RWPE2 (cell line): ENCODE measurements at regions not wholly inside any gene's neighbourhood (a gene's known extent, or its start where the extent isn't known, plus 50 kb on each side); places are given as distances from the start of the nearest gene placed in this dataset.

Experiments
- ATAC-seq: fragments of 200-7000 bp; cut with Tn5 transposase; 3 replicates; pipeline ENCODE4 v1.9.1; 2021; ENCODE audit warnings: low read depth
- DNase-seq: peaks from one replicate; pipeline ENCODE4 v3.0.0-alpha.2; 2020; ENCODE audit warnings: low spot score
- H3K27ac ChIP-seq: fragments of 450-650 bp; 2 replicates; pipeline ENCODE4 v1.5.1; 2017; ENCODE audit warnings: mild to moderate bottlenecking; ENCODE audit not compliant: poor library complexity, severe bottlenecking
- H3K27me3 ChIP-seq: fragments of 250-450 bp; sonication (Bioruptor Pico); 2 replicates; pipeline ENCODE4 v1.5.1; 2021; ENCODE audit warnings: mild to moderate bottlenecking, moderate library complexity; ENCODE audit not compliant: insufficient read depth, poor library complexity, severe bottlenecking
- H3K36me3 ChIP-seq: fragments of 250-450 bp; sonication (Bioruptor Pico); 2 replicates; pipeline ENCODE4 v1.5.1; 2020; ENCODE audit warnings: low read depth, mild to moderate bottlenecking, moderate library complexity
- H3K4me1 ChIP-seq: fragments of 250-450 bp; sonication (Bioruptor Pico); 2 replicates; pipeline ENCODE4 v1.5.1; 2021; ENCODE audit warnings: mild to moderate bottlenecking, moderate library complexity; ENCODE audit not compliant: insufficient read depth, poor library complexity, severe bottlenecking
- H3K4me3 ChIP-seq: fragments of 250-450 bp; sonication (Bioruptor Pico); 2 replicates; pipeline ENCODE4 v1.5.1; 2021; ENCODE audit warnings: mild to moderate bottlenecking, moderate library complexity; ENCODE audit not compliant: severe bottlenecking
- H3K9me3 ChIP-seq: fragments of 250-450 bp; sonication (Bioruptor Pico); 2 replicates; pipeline ENCODE4 v1.5.1; 2021; ENCODE audit warnings: mild to moderate bottlenecking, moderate library complexity; ENCODE audit not compliant: severe bottlenecking
- TF ChIP-seq, protein P1 (sequence below): fragments of 450-650 bp; IDR thresholded peaks from one replicate; pipeline ENCODE4 v1.5.1; 2017; ENCODE audit warnings: mild to moderate bottlenecking, moderate library complexity; ENCODE audit not compliant: poor library complexity, severe bottlenecking

DNA sequence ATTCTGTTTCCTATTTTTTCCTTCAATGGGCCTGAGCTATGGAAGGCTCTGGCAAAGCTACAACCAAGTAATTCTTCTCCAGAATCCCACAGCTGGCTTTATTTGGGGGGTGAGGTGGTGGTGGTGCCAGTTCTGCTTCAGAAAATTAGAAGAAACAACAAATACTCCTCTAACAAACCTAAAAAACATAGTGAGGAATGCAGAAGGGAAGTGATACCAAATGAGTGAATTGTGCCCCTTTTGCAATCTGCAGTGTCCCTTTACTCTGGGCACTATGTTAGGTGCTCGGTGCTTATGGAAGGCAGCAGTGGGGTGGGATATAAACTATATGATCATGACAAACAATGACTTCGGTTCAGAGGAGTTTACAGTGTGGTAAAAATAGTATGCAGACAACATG lies 90.4 kb upstream of the ROPN1 start:
- TF ChIP-seq, protein P1, sequence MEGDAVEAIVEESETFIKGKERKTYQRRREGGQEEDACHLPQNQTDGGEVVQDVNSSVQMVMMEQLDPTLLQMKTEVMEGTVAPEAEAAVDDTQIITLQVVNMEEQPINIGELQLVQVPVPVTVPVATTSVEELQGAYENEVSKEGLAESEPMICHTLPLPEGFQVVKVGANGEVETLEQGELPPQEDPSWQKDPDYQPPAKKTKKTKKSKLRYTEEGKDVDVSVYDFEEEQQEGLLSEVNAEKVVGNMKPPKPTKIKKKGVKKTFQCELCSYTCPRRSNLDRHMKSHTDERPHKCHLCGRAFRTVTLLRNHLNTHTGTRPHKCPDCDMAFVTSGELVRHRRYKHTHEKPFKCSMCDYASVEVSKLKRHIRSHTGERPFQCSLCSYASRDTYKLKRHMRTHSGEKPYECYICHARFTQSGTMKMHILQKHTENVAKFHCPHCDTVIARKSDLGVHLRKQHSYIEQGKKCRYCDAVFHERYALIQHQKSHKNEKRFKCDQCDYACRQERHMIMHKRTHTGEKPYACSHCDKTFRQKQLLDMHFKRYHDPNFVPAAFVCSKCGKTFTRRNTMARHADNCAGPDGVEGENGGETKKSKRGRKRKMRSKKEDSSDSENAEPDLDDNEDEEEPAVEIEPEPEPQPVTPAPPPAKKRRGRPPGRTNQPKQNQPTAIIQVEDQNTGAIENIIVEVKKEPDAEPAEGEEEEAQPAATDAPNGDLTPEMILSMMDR = no peak
- no peak overlapping the region for H3K4me3 ChIP-seq
- no peaks in the 10 kb centered on the region for H3K36me3 ChIP-seq
- no peak overlapping the region for H3K27ac ChIP-seq
- ATAC-seq (no peak), DNase-seq (no peak)
- peaks cover 18% of the 10 kb centered on the region for H3K27me3 ChIP-seq
- no peaks in the 10 kb centered on the region for H3K9me3 ChIP-seq
- H3K4me1 ChIP-seq = no peaks in the 10 kb centered on the region

DNA sequence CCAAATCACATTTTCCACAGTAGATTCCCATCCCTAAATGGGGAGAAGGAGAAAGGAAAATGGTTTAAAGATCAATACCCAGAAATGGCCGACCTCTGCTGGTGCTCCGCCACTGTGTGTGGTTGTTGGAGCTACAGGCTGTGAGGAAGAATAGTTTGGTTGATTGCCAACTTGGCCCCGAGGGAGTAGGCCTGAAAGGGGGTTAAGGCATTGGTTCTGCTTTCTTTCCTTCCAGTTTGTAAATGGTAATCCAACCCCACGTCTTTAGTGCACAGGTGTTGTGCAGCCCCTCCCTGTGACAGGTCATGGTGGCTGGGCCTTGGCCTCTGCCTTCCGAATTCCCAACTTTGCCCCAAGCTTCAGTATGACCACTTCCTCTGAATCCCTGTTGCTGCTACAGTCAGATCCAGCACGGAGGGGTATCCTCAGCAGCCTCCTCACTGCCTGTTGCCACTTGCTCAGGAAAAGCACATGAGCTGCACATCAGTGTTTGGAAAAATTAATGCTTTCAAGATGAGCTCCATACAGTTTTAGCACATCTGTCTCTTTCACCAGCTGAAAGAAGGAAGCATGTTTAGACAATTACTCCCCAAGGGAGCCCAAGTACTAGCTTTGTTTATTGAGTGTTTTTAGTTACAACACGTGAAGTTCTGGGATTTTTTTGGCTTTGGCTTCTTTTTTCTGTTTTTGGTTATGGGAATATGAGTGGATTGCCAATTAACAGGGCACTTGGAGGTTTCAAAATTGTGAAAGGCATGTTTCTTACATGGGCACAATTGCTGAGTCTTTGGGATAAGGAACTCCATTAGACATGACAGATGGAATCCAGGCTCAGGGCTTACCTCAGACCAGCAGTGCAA lies 92.3 kb upstream of the ROPN1 start:
- no peaks in the 10 kb centered on the region for H3K36me3 ChIP-seq
- no peak overlapping the region for H3K27ac ChIP-seq
- no peaks in the 10 kb centered on the region for H3K9me3 ChIP-seq
- no peak overlapping the region for H3K4me3 ChIP-seq
- TF ChIP-seq, protein P1 = no peak
- peaks cover 25% of the 10 kb centered on the region for H3K27me3 ChIP-seq
- no peaks in the 10 kb centered on the region for H3K4me1 ChIP-seq
- DNase-seq = no peak
- ATAC-seq = no peak

DNA sequence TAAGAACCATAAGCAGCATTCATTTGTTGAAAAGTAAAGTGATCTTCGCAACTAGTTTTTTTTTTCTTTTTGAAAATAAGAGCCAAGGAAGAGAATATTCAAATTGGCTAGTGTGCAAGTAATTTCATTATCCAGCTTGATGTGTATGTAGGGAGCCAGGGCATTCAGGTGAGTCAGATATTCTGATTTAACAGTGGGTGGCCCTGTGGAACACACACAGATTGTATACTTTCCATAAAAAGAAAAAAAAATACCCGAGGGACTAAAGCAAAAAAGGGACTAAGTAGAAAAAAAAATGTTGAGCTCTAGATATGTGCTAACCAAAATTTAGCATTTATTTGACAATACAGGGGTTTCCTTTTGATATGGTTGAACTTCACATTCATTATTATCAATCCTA lies 96.9 kb upstream of the ROPN1 start:
- Histone ChIP-seq H3K9me3 (no peaks in the 10 kb centered on the region), H3K36me3 (no peaks in the 10 kb centered on the region), H3K4me3 (no peak overlapping the region), H3K27me3 (peaks cover 20% of the 10 kb centered on the region), H3K27ac (no peak overlapping the region), H3K4me1 (no peaks in the 10 kb centered on the region)
- TF ChIP-seq, protein P1 = no peak
- ATAC-seq (no peak), DNase-seq (no peak)

DNA sequence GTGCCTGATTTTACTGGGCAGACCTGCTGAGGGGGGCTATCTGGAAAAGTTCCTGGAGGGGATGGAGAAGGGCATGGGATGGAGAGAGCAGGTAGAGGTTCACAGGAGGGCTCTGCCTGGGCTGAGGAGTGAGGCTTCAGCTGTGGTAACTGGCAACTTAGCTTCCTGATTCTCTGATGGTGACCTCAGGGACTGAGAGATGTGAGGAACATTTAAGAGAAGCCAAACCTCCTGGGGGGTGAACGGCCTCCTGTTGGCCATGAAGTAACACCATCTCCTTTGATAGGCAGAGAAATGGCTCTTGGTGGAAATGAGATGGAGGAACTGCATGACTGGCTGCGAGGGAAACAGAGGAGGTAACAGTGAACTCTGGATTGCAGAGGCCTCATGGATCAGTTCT lies 97.3 kb upstream of the ROPN1 start:
- Histone ChIP-seq H3K4me1 (no peaks in the 10 kb centered on the region), H3K27me3 (peaks cover 17% of the 10 kb centered on the region), H3K27ac (no peak overlapping the region), H3K9me3 (no peaks in the 10 kb centered on the region), H3K36me3 (no peaks in the 10 kb centered on the region), H3K4me3 (no peak overlapping the region)
- ATAC-seq (no peak), DNase-seq (no peak)
- TF ChIP-seq, protein P1 = no peak

DNA sequence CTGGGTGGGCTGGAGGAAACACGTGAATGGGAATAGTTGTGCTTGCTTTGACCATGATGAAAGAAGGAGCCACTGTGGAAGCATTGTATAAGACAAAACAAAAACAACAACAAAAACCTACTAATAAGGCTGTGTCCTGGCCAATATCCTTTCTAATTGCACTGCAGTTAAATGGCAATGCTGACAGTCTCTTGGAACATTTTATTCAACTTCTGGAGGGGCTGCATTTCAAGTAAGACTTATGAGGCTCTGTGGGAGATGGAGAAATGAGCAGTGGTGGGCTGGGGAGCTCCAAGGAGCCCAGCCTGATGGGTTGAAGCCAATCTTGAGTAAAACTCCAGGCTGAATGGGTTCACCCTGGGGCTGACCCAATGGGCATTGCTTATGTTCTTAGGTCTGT lies 99.8 kb upstream of the ROPN1 start:
- TF ChIP-seq, protein P1 = no peak
- no peaks in the 10 kb centered on the region for H3K36me3 ChIP-seq
- no peak for ATAC-seq
- no peaks in the 10 kb centered on the region for H3K9me3 ChIP-seq
- no peak overlapping the region for H3K4me3 ChIP-seq
- no peaks in the 10 kb centered on the region for H3K4me1 ChIP-seq
- DNase-seq = no peak
- peaks cover 13% of the 10 kb centered on the region for H3K27me3 ChIP-seq
- H3K27ac ChIP-seq = no peak overlapping the region
